Endothelial cell of umbilical vein (primary cell): ENCODE measurements at regions not wholly inside any gene's neighbourhood (a gene's known extent, or its start where the extent isn't known, plus 50 kb on each side); places are given as distances from the start of the nearest gene placed in this dataset.

Experiments
- BruUV-seq: library from RNA; stranded (reverse); fragments of 400-500 nt; replicated peaks from 2 replicates; lab custom pipeline; 2021; lab: Mats Ljungman, UMichigan
- CTCF ChIA-PET: fragments of 300-600, 350-600 bp; sonication (Branson Sonifier 250); formaldehyde crosslinking; loops from one replicate; lab custom pipeline; 2021; ENCODE audit warnings: antibody characterized with exemption, inconsistent platforms; lab: Charles Lee
- POLR2A ChIA-PET: fragments of 300-600, 350-600 bp; sonication (Branson Sonifier 250); formaldehyde crosslinking; loops from one replicate; lab custom pipeline; 2021; ENCODE audit warnings: antibody characterized with exemption, inconsistent platforms; lab: Charles Lee
- DNase-seq: peaks from one replicate; pipeline ENCODE4 v3.0.0-alpha.2; 2011; ENCODE audit warnings: low read depth, low spot score
- FAIRE-seq: peaks from 2 replicates; lab custom pipeline; 2011; peaks lifted over from hg19 to GRCh38; lab: Jason Lieb, UNC
- H2AFZ ChIP-seq: 2 replicates; pipeline ENCODE4 v1.6.0; 2012; ENCODE audit warnings: low read depth, low read length, control low read depth, inconsistent platforms
- H3K27ac ChIP-seq: 2 replicates; pipeline ENCODE4 v1.5.1; 2011; ENCODE audit warnings: low read depth, mild to moderate bottlenecking, control low read depth, low read length, moderate library complexity; ENCODE audit not compliant: insufficient read depth
- H3K27me3 ChIP-seq, 2 experiments: 2 replicates each; pipeline versions ENCODE4 v1.6.0 to v1.6.1; 2011; ENCODE audit warnings: low read length in 2 of 2, mixed read lengths in 1 of 2; ENCODE audit not compliant: control insufficient read depth in 2 of 2, insufficient read depth in 2 of 2
- H3K36me3 ChIP-seq, 2 experiments: 2 replicates in 1 of 2; 3 replicates in 1 of 2; pipeline ENCODE4 v1.5.1; 2011; ENCODE audit warnings: low read length in 2 of 2, mild to moderate bottlenecking in 1 of 2, moderate library complexity in 1 of 2; ENCODE audit not compliant: control insufficient read depth in 2 of 2, insufficient read depth in 2 of 2; ENCODE audit errors: extremely low read depth in 1 of 2
- H3K4me1 ChIP-seq: 3 replicates; pipeline ENCODE4 v1.5.1; 2011; ENCODE audit warnings: mild to moderate bottlenecking, low read length; ENCODE audit not compliant: control insufficient read depth, insufficient read depth; ENCODE audit errors: extremely low read depth
- H3K4me2 ChIP-seq: 2 replicates; pipeline ENCODE4 v1.6.1; 2011; ENCODE audit warnings: low read length, control low read depth, mixed read lengths; ENCODE audit not compliant: insufficient read depth
- H3K4me3 ChIP-seq, 3 experiments: fragments of 200-600 bp in 1 of 3; sonication (generic), shearing (Covaris generic) in 1 of 3; replicated peaks in 1 of 3; 2 replicates each; pipeline ENCODE4 v1.5.1; 2011 to 2016; ENCODE audit warnings: control low read depth in 3 of 3, low read length in 3 of 3, mild to moderate bottlenecking in 2 of 3, inconsistent platforms in 1 of 3, low read depth in 1 of 3, moderate library complexity in 1 of 3; ENCODE audit not compliant: insufficient read depth in 1 of 3
- H3K79me2 ChIP-seq: 2 replicates; pipeline ENCODE4 v1.6.0; 2012; ENCODE audit warnings: low read length, inconsistent platforms; ENCODE audit not compliant: control insufficient read depth, insufficient read depth
- H3K9ac ChIP-seq: replicated peaks from 2 replicates; pipeline ENCODE3; 2011; ENCODE audit warnings: low read length, control low read depth; ENCODE audit not compliant: insufficient read depth; ENCODE audit errors: extremely low read depth
- H3K9me1 ChIP-seq: replicated peaks from 3 replicates; pipeline ENCODE4 v1.6.0; 2011; ENCODE audit warnings: mild to moderate bottlenecking, low read length; ENCODE audit not compliant: control insufficient read depth, insufficient read depth; ENCODE audit errors: extremely low read depth
- H3K9me3 ChIP-seq: replicated peaks from 2 replicates; pipeline ENCODE4 v1.5.1; 2012; ENCODE audit warnings: low read length, inconsistent platforms; ENCODE audit not compliant: control insufficient read depth, insufficient read depth
- H4K20me1 ChIP-seq: replicated peaks from 2 replicates; pipeline ENCODE3; 2011; ENCODE audit warnings: mild to moderate bottlenecking, low read length; ENCODE audit not compliant: control insufficient read depth, insufficient read depth; ENCODE audit errors: extremely low read depth
- GATA2 ChIP-seq: IDR thresholded peaks from 2 replicates; pipeline ENCODE4 v1.7.0; 2011; ENCODE audit warnings: low read depth, mild to moderate bottlenecking, moderate library complexity, mixed read lengths, low read length; ENCODE audit not compliant: insufficient read length, insufficient read depth
- MAX ChIP-seq: IDR thresholded peaks from 2 replicates; pipeline ENCODE4 v1.6.1; 2011; ENCODE audit not compliant: insufficient read depth, insufficient read length
- MYC ChIP-seq: IDR thresholded peaks from one replicate; pipeline ENCODE4 v1.6.1; 2011; ENCODE audit warnings: mild to moderate bottlenecking, low read depth, low read length
- POLR2AphosphoS5 ChIP-seq: IDR thresholded peaks from 2 replicates; pipeline ENCODE4 v1.6.1; 2012; ENCODE audit warnings: low read depth, mild to moderate bottlenecking, control low read depth, low read length, moderate library complexity; ENCODE audit not compliant: insufficient read depth
- dilution Hi-C: fragments of 300-500 bp; cut with MboI; formaldehyde crosslinking; loops from one replicate; pipeline ENCODE4 v1.15.0; 2019; ENCODE audit warnings: low sequenced_read_pairs; ENCODE audit not compliant: extremely low pct_ligation_motif_present
- intact Hi-C: fragments of 100-400 bp; cut with micrococcal nuclease; formaldehyde crosslinking; loops from one replicate; pipeline ENCODE4 v1.10.0; 2022

- H3K9me3 ChIP-seq: peaks cover 11% of the 10 kb centered on the region
- intact Hi-C loops: no loop called here
Measured at GRCh38 chr18:78649421-78649820, 330.2 kb upstream of the SALL3 start.

DNA sequence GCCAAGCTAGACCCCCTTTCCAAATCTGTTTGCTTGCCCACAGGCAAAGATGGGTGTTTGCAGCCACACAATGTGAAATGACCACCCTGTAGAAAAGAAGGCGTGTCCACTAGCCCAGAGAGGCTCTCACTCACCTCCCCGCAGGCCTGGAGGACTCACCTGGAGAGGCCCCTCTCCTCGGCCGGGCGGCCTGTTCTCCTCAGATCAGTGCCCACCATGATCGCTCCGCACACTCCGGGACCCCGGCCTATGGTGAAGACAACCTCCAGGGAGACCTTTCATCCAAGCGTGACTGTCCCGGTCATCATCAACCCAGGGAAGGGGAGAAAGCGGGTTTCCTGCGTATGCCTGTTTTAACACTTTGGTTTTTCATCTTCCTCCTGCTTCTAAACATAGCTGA lies 328.7 kb upstream of the SALL3 start:
- DNase-seq (no peak), FAIRE-seq (no peak)
- no peaks in the 10 kb centered on the region for H3K79me2 ChIP-seq
- intact Hi-C loops (no loop called here), dilution Hi-C loops (no loop called here)
- H4K20me1 ChIP-seq: no peaks in the 10 kb centered on the region
- peaks cover 11% of the 10 kb centered on the region for H3K9me3 ChIP-seq
- no peak overlapping the region for H3K27ac ChIP-seq
- H3K4me2 ChIP-seq: no peak overlapping the region
- ChIA-PET CTCF (no interaction called here), POLR2A (no interaction called here)
- no TSS peak for BruUV-seq
- H3K4me1 ChIP-seq: no peaks in the 10 kb centered on the region
- no peak overlapping the region for H3K4me3 ChIP-seq
- H3K9me1 ChIP-seq: no peaks in the 10 kb centered on the region
- H3K36me3 ChIP-seq: no peaks in the 10 kb centered on the region
- H3K27me3 ChIP-seq: no peaks in the 10 kb centered on the region
- H3K9ac ChIP-seq: no peak overlapping the region
- H2AFZ ChIP-seq: no peak overlapping the region
- TF ChIP-seq GATA2: no peak

More at GRCh38 chr18:78649421-78649820, 330.2 kb upstream of the SALL3 start:
- Histone ChIP-seq H3K9me1 (no peaks in the 10 kb centered on the region), H2AFZ (no peak overlapping the region), H3K79me2 (no peaks in the 10 kb centered on the region), H3K27me3 (no peaks in the 10 kb centered on the region), H3K36me3 (no peaks in the 10 kb centered on the region), H3K4me3 (no peak overlapping the region), H3K4me1 (no peaks in the 10 kb centered on the region), H3K27ac (no peak overlapping the region), H3K9ac (no peak overlapping the region), H4K20me1 (no peaks in the 10 kb centered on the region), H3K4me2 (no peak overlapping the region)
- DNase-seq (no peak), FAIRE-seq (no peak)
- dilution Hi-C loops: no loop called here
- no TSS peak for BruUV-seq
- TF ChIP-seq MAX (no peak), POLR2AphosphoS5 (no peak), MYC (no peak)
- CTCF ChIA-PET: no interaction called here
- POLR2A ChIA-PET: no interaction called here
